Gastroesophageal sphincter (tissue), 4 donors: ENCODE measurements at regions not wholly inside any gene's neighbourhood (a gene's known extent, or its start where the extent isn't known, plus 50 kb on each side); places are given as distances from the start of the nearest gene placed in this dataset.
A peak's percentile ranks its signal among the peaks of the same experiment; 100 is the strongest.

ENCODE experiments used
- ATAC-seq: fragments of 150-250 bp; one replicate; pipeline ENCODE4 v1.9.1; 2016; ENCODE audit warnings: mild to moderate bottlenecking, moderate library complexity
- H3K27ac ChIP-seq, 4 donors: fragments of 200-600 bp; sonication (generic) in 3 of 4; 1 replicate in 3 of 4; 2 replicates in 1 of 4; pipeline ENCODE4 v1.5.1; 2016 to 2019
- H3K27me3 ChIP-seq: fragments of 200-600 bp; sonication (generic); one replicate; pipeline ENCODE4 v1.5.1; 2019
- H3K36me3 ChIP-seq, 2 donors: fragments of 200-600 bp; sonication (generic); one replicate each; pipeline ENCODE4 v1.5.1; 2019; ENCODE audit warnings: control low read depth in 1 of 2
- H3K4me1 ChIP-seq, 3 donors: fragments of 200-600 bp; sonication (generic); 1 replicate in 2 of 3; 2 replicates in 1 of 3; pipeline ENCODE4 v1.5.1; 2016 to 2019; ENCODE audit warnings: control low read depth in 2 of 3
- H3K4me3 ChIP-seq, 2 donors: fragments of 200-600 bp; sonication (generic); one replicate each; pipeline ENCODE4 v1.5.1; 2019; ENCODE audit warnings: mild to moderate bottlenecking in 1 of 2, moderate library complexity in 1 of 2
- H3K9me3 ChIP-seq, 3 donors: fragments of 200-600 bp; sonication (generic); one replicate each; pipeline ENCODE4 v1.5.1; 2017 to 2019; ENCODE audit warnings: control low read depth in 2 of 3
- CTCF ChIP-seq, 4 experiments: fragments of 200-600 bp in 2 of 4; fragments of 450-650 bp in 2 of 4; sonication (generic) in 1 of 4; IDR thresholded peaks; one replicate each; pipeline ENCODE4 v1.5.1; 2017 to 2019; ENCODE audit warnings: antibody characterized with exemption in 4 of 4, mild to moderate bottlenecking in 2 of 4, moderate library complexity in 2 of 4
- EP300 ChIP-seq: sonication (generic); formaldehyde crosslinking; IDR thresholded peaks from one replicate; pipeline ENCODE4 v1.6.1; 2017; ENCODE audit warnings: antibody characterized with exemption, mild to moderate bottlenecking
- POLR2A ChIP-seq, 2 donors: fragments of 450-650 bp; IDR thresholded peaks; one replicate each; pipeline ENCODE4 v1.6.1; 2017; ENCODE audit warnings: antibody characterized with exemption in 2 of 2, mild to moderate bottlenecking in 2 of 2, moderate library complexity in 1 of 2
- POLR2AphosphoS5 ChIP-seq: sonication (generic); formaldehyde crosslinking; IDR thresholded peaks from one replicate; pipeline ENCODE4 v1.6.1; 2017; ENCODE audit warnings: antibody characterized with exemption
- WGBS, 2 donors: methylation state at CpG; one replicate each; pipeline ENCODE4 v1.1.5; 2018; ENCODE audit warnings: low coverage in 1 of 2; 5-methylcytosine and 5-hydroxymethylcytosine counted together

GRCh38 chr7:22597844-22598243, 97.9 kb upstream of the STEAP1B start:
- Histone ChIP-seq H3K36me3 (no peaks in the 10 kb centered on the region), H3K27ac (no peak overlapping the region), H3K4me1 (peaks cover 4 to 22% (median 10%) of the 10 kb centered on the region in 3 donors), H3K27me3 (no peaks in the 10 kb centered on the region), H3K9me3 (no peaks in the 10 kb centered on the region), H3K4me3 (no peak overlapping the region)
- 83 to 90% methylated on average over 3 of the region's 3 CpGs for WGBS, 2 donors
- TF ChIP-seq POLR2AphosphoS5 (no peak), POLR2A (IDR thresholded peaks at IDR 0.05) (no peak), EP300 (no peak), CTCF (IDR thresholded peaks at IDR 0.05) (no peak)
- ATAC-seq = no peak

- no peaks in the 10 kb centered on the region for H3K27me3 ChIP-seq
- H3K27ac ChIP-seq = no peak overlapping the region
- no peak for ATAC-seq
- H3K9me3 ChIP-seq = no peaks in the 10 kb centered on the region
- no peaks in the 10 kb centered on the region for H3K36me3 ChIP-seq
- H3K4me1 ChIP-seq = peaks cover under 1 to 15% (median 4%) of the 10 kb centered on the region in 3 donors
- H3K4me3 ChIP-seq = no peak overlapping the region
- TF ChIP-seq CTCF (IDR thresholded peaks at IDR 0.05) = no peak
- WGBS, 2 donors = 29 to 36% methylated on average over 5 of the region's 5 CpGs
Measured at GRCh38 chr7:22596763-22597400, 96.9 kb upstream of the STEAP1B start.

- H3K9me3 ChIP-seq = no peaks in the 10 kb centered on the region
- no peak overlapping the region for H3K4me3 ChIP-seq
- 81 to 90% methylated on average over 2 of the region's 2 CpGs for WGBS, 2 donors
- H3K27me3 ChIP-seq = no peaks in the 10 kb centered on the region
- no peak overlapping the region for H3K27ac ChIP-seq
- H3K36me3 ChIP-seq = no peaks in the 10 kb centered on the region
- H3K4me1 ChIP-seq = peaks cover 2 to 16% (median 3%) of the 10 kb centered on the region in 3 donors
- no peak for ATAC-seq
- TF ChIP-seq POLR2A (IDR thresholded peaks at IDR 0.05) (no peak), POLR2AphosphoS5 (no peak), EP300 (no peak), CTCF (IDR thresholded peaks at IDR 0.05) (no peak)
Measured at GRCh38 chr7:22594020-22594419, 94.0 kb upstream of the STEAP1B start.

GRCh38 chr7:22591271-22591670, 91.3 kb upstream of the STEAP1B start:
- H3K27ac ChIP-seq = no peak overlapping the region
- no peak for ATAC-seq
- WGBS, 2 donors = 93 to 100% methylated on average over 1 to 2 of the region's 2 CpGs
- no peak overlapping the region for H3K4me3 ChIP-seq
- H3K4me1 ChIP-seq = peaks cover 2 to 29% (median 12%) of the 10 kb centered on the region in 3 donors
- TF ChIP-seq CTCF (IDR thresholded peaks at IDR 0.05) (no peak), EP300 (no peak), POLR2AphosphoS5 (no peak), POLR2A (IDR thresholded peaks at IDR 0.05) (no peak)
- no peaks in the 10 kb centered on the region for H3K9me3 ChIP-seq
- H3K36me3 ChIP-seq = no peaks in the 10 kb centered on the region
- H3K27me3 ChIP-seq = no peaks in the 10 kb centered on the region

GRCh38 chr7:22589641-22590201, 89.7 kb upstream of the STEAP1B start:
- peak; percentile 71 for ATAC-seq
- Histone ChIP-seq H3K4me1 (peaks cover 2 to 29% (median 12%) of the 10 kb centered on the region in 3 donors), H3K27me3 (no peaks in the 10 kb centered on the region), H3K9me3 (no peaks in the 10 kb centered on the region), H3K27ac (peak overlapping the region; percentile 11 to 36 (median 29)), H3K36me3 (no peaks in the 10 kb centered on the region), H3K4me3 (no peak overlapping the region)
- TF ChIP-seq EP300 = no peak
- TF ChIP-seq POLR2A (IDR thresholded peaks at IDR 0.05) = no peak
- peak; percentile 21 for TF ChIP-seq POLR2AphosphoS5
- no peak for TF ChIP-seq CTCF (IDR thresholded peaks at IDR 0.05)
- 26 to 28% methylated on average over 6 to 8 of the region's 10 CpGs for WGBS, 2 donors
